Heart right ventricle (tissue), 16 donors: ENCODE measurements at regions not wholly inside any gene's neighbourhood (a gene's known extent, or its start where the extent isn't known, plus 50 kb on each side); places are given as distances from the start of the nearest gene placed in this dataset.

Experiments
- ATAC-seq, 8 donors: fragments of 200-7000 bp; cut with Tn5 transposase; one replicate each; pipeline ENCODE4 v1.9.1; 2020; ENCODE audit warnings: mild to moderate bottlenecking in 8 of 8, moderate library complexity in 8 of 8, moderate number of reproducible peaks in 1 of 8
- DNase-seq, 2 donors: peaks; one replicate each; pipeline ENCODE4 v3.0.0-alpha.2; 2020
- H3K27ac ChIP-seq, 10 donors: fragments of 200-600 bp; sonication (generic) in 2 of 10; one replicate each; pipeline versions ENCODE4 v1.5.0 to v1.8.0; 2020 to 2022; ENCODE audit warnings: mild to moderate bottlenecking in 3 of 10
- H3K27me3 ChIP-seq, 7 donors: fragments of 200-600 bp; one replicate each; pipeline ENCODE4 v1.8.0; 2021 to 2022; ENCODE audit warnings: mild to moderate bottlenecking in 2 of 7
- H3K36me3 ChIP-seq, 9 donors: fragments of 200-600 bp; sonication (generic) in 1 of 9; one replicate each; pipeline versions ENCODE4 v1.5.0 to v1.8.0; 2020 to 2022; ENCODE audit warnings: mild to moderate bottlenecking in 2 of 9
- H3K4me1 ChIP-seq, 9 donors: fragments of 200-600 bp; sonication (generic) in 1 of 9; one replicate each; pipeline versions ENCODE4 v1.5.0 to v1.8.0; 2020 to 2022; ENCODE audit warnings: mild to moderate bottlenecking in 4 of 9
- H3K4me3 ChIP-seq, 10 donors: fragments of 200-600 bp; sonication (generic) in 2 of 10; one replicate each; pipeline versions ENCODE4 v1.5.0 to v1.8.0; 2020 to 2022; ENCODE audit warnings: mild to moderate bottlenecking in 7 of 10, moderate library complexity in 2 of 10
- H3K9me3 ChIP-seq, 11 donors: fragments of 200-600 bp in 10 of 11; sonication (generic) in 2 of 11; one replicate each; pipeline versions ENCODE4 v1.5.0 to v1.8.0; 2013 to 2022; ENCODE audit warnings: mild to moderate bottlenecking in 2 of 11, control low read depth in 1 of 11, moderate library complexity in 1 of 11
- CTCF ChIP-seq, 9 donors: fragments of 200-600 bp; sonication (generic) in 2 of 9; IDR thresholded peaks; one replicate each; pipeline versions ENCODE4 v1.5.0 to v1.8.0; 2021 to 2022; ENCODE audit warnings: antibody characterized with exemption in 9 of 9, mild to moderate bottlenecking in 5 of 9, moderate library complexity in 1 of 9
- WGBS, 2 donors: extraction: QIAGEN DNeasy Blood & Tissue Kit; methylation state at CpG; one replicate each; pipeline ENCODE4 v1.1.7; 2013; ENCODE audit warnings: inconsistent platforms in 1 of 2; 5-methylcytosine and 5-hydroxymethylcytosine counted together
- intact Hi-C, 10 donors: fragments of 100-400 bp; cut with DNase I; formaldehyde crosslinking; loops; one replicate each; pipeline versions ENCODE4 v1.11.1 to v1.14.2; 2022
- donor health status: Arrhythmogenic right ventricular cardiomyopathy.
- donor health status: ischemic (EF 13 %, LVEDD 7.1; RV severe dilation, severe dysfunction).
- donor health status: healthy with polysubstance abuse.
- donor health status: DM: no; HTN: yes; CAD: no.
- donor health status: DM: no; HTN: no; CAD: no.
- donor health status: ischemic (EF 25% LVEDD 6.9; RV normal size, moderate dysfunction).
- donor health status: ischemic (EF 25% LVEDD 5.7; RV mildly dilated, moderate dysfunction).
- donor health status: healthy.
- donor health status: DM: yes; HTN: yes; CAD: no.
- donor health status: Ischemic cardiomyopathy.
- donor health status: ischemic (EF 35%, LVEDD 5.7; RV mildly dilated, moderate dysfunction).
- donor health status: nonischemic (EF 11% LVEDD 7.7; RV severe dilation, severe dysfunction).
- donor health status: DM: yes; HTN: yes; CAD: no.
- donor health status: PGD.
- donor health status: ischemic (EF 29% LVEDD 5.4; RV normal size, mild dysfunction).
- donor health status: nonischemic (EF 23%, LVEDD 6.1; RV moderate dilation, normal function).

- intact Hi-C loops = no loop called here
- no peak for TF ChIP-seq CTCF (IDR thresholded peaks at IDR 0.05)
- peak overlapping the region in 4 of 10 donors; percentile 11 to 39 (median 38) for H3K27ac ChIP-seq
- ATAC-seq (peak; percentile 40 to 79 (median 64)), DNase-seq (no peak)
- peaks cover 0 to 6% (median 0%) of the 10 kb centered on the region in 11 donors for H3K9me3 ChIP-seq
- H3K4me3 ChIP-seq = no peak overlapping the region
- 74 to 76% methylated on average over 13 of the region's 13 CpGs for WGBS, 2 donors
- no peaks in the 10 kb centered on the region for H3K27me3 ChIP-seq
- no peaks in the 10 kb centered on the region for H3K36me3 ChIP-seq
- peaks cover 0 to 32% (median 18%) of the 10 kb centered on the region in 9 donors for H3K4me1 ChIP-seq
Observed at GRCh38 chr10:37711617-37712488, 145.6 kb downstream of the ZNF248 start.

- Histone ChIP-seq H3K9me3 (peaks cover 0 to 8% (median 0%) of the 10 kb centered on the region in 11 donors), H3K4me1 (peaks cover 0 to 32% (median 18%) of the 10 kb centered on the region in 9 donors), H3K27ac (peak overlapping the region in 4 of 10 donors; percentile 36 to 55 (median 39)), H3K4me3 (no peak overlapping the region), H3K36me3 (no peaks in the 10 kb centered on the region), H3K27me3 (no peaks in the 10 kb centered on the region)
- ATAC-seq = peak in 7 of 8 donors; percentile 40 to 73 (median 57)
- no peak for TF ChIP-seq CTCF (IDR thresholded peaks at IDR 0.05)
- intact Hi-C loops = no loop called here
- no peak for DNase-seq
- WGBS, 2 donors = 58 to 77% methylated on average over 7 of the region's 7 CpGs
Observed at GRCh38 chr10:37710831-37711616, 146.4 kb downstream of the ZNF248 start.

GRCh38 chr10:37707829-37708578 is 149.4 kb downstream of the ZNF248 start:
- intact Hi-C loops = no loop called here
- Histone ChIP-seq H3K4me1 (peaks cover 0 to 26% (median 18%) of the 10 kb centered on the region in 9 donors), H3K27ac (no peak overlapping the region), H3K27me3 (no peaks in the 10 kb centered on the region), H3K9me3 (peaks cover 0 to 13% (median 0%) of the 10 kb centered on the region in 11 donors), H3K36me3 (no peaks in the 10 kb centered on the region), H3K4me3 (no peak overlapping the region)
- TF ChIP-seq CTCF (IDR thresholded peaks at IDR 0.05) = peak in 5 of 9 donors; percentile 9 to 29 (median 18)
- DNase-seq (no peak), ATAC-seq (no peak)
- WGBS, 2 donors = 52 to 54% methylated on average over 2 of the region's 2 CpGs

GRCh38 chr10:37704566-37704965 is 152.8 kb downstream of the ZNF248 start:
- ATAC-seq = peak in 2 of 8 donors; percentile 20 to 84
- 71 to 75% methylated on average over 4 of the region's 4 CpGs for WGBS, 2 donors
- intact Hi-C loops = no loop called here
- TF ChIP-seq CTCF (IDR thresholded peaks at IDR 0.05) = no peak
- Histone ChIP-seq H3K27me3 (no peaks in the 10 kb centered on the region), H3K4me3 (no peak overlapping the region), H3K4me1 (no peaks in the 10 kb centered on the region), H3K27ac (no peak overlapping the region), H3K9me3 (peaks cover 0 to 23% (median 0%) of the 10 kb centered on the region in 11 donors), H3K36me3 (no peaks in the 10 kb centered on the region)
- no peak for DNase-seq
